SK-N-SH treated with all-trans-retinoic acid at 6 μM for 48 hours (cell line): ENCODE measurements at regions not wholly inside any gene's neighbourhood (a gene's known extent, or its start where the extent isn't known, plus 50 kb on each side); places are given as distances from the start of the nearest gene placed in this dataset.
A peak's percentile ranks its signal among the peaks of the same experiment; 100 is the strongest.

Source experiments
- ATAC-seq: fragments of 200-7000 bp; cut with Tn5 transposase; 3 replicates; pipeline ENCODE4 v1.9.1; 2020; ENCODE audit warnings: mild to moderate bottlenecking, moderate library complexity
- ARNTL ChIP-seq: fragments of 450-650 bp; formaldehyde crosslinking; IDR thresholded peaks from 2 replicates; pipeline ENCODE4 v1.5.0; 2020; ENCODE audit warnings: low read depth, mild to moderate bottlenecking, moderate library complexity, borderline replicate concordance
- BACH2 ChIP-seq: fragments of 250-450 bp; sonication (Bioruptor Pico); IDR thresholded peaks from 2 replicates; pipeline ENCODE4 v1.9.0; 2021; ENCODE audit warnings: mild to moderate bottlenecking, borderline replicate concordance
- CSDC2 ChIP-seq: fragments of 250-450 bp; sonication (Bioruptor Pico); IDR thresholded peaks from 2 replicates; pipeline ENCODE4 v1.5.0; 2020; ENCODE audit warnings: mild to moderate bottlenecking, moderate library complexity
- ESRRG ChIP-seq: fragments of 250-450 bp; sonication (Bioruptor Pico); IDR thresholded peaks from 2 replicates; pipeline ENCODE4 v1.6.1; 2021; ENCODE audit warnings: mild to moderate bottlenecking
- GLIS3 ChIP-seq: fragments of 250-450 bp; sonication (Bioruptor Pico); IDR thresholded peaks from 2 replicates; pipeline ENCODE4 v1.5.0; 2020; ENCODE audit warnings: mild to moderate bottlenecking, moderate library complexity
- ISL1 ChIP-seq: fragments of 250-450 bp; sonication (Bioruptor Pico); IDR thresholded peaks from 2 replicates; pipeline ENCODE4 v2.1.2; 2022; ENCODE audit warnings: mild to moderate bottlenecking, moderate library complexity
- OSR1 ChIP-seq: fragments of 250-450 bp; sonication (Bioruptor Pico); IDR thresholded peaks from 2 replicates; pipeline ENCODE4 v1.8.0; 2022; ENCODE audit warnings: moderate library complexity, mild to moderate bottlenecking, inconsistent platforms
- PPARA ChIP-seq: fragments of 250-450 bp; sonication (Bioruptor Pico); IDR thresholded peaks from 2 replicates; pipeline ENCODE4 v1.5.0; 2020; ENCODE audit warnings: mild to moderate bottlenecking, borderline replicate concordance
- RARB ChIP-seq: fragments of 250-450 bp; sonication (Bioruptor Pico); IDR thresholded peaks from 2 replicates; pipeline ENCODE4 v1.8.0; 2021; ENCODE audit warnings: mild to moderate bottlenecking, moderate library complexity
- TCF4 ChIP-seq: fragments of 250-450 bp; sonication (Bioruptor Pico); IDR thresholded peaks from 2 replicates; pipeline ENCODE4 v1.8.0; 2021; ENCODE audit warnings: mild to moderate bottlenecking, moderate library complexity, borderline replicate concordance
- TOX ChIP-seq: fragments of 250-450 bp; sonication (Bioruptor Pico); IDR thresholded peaks from 2 replicates; pipeline ENCODE4 v1.8.0; 2021; ENCODE audit warnings: mild to moderate bottlenecking, moderate library complexity, borderline replicate concordance
- ZC3H10 ChIP-seq: fragments of 250-450 bp; sonication (Bioruptor Pico); IDR thresholded peaks from 2 replicates; pipeline ENCODE4 v1.5.1; 2021; ENCODE audit warnings: mild to moderate bottlenecking, moderate library complexity
- ZFP3 ChIP-seq: fragments of 250-450 bp; sonication (Bioruptor Pico); IDR thresholded peaks from 2 replicates; pipeline ENCODE4 v1.5.0; 2020; ENCODE audit warnings: mild to moderate bottlenecking, moderate library complexity
- ZFP30 ChIP-seq: fragments of 450-650 bp; formaldehyde crosslinking; IDR thresholded peaks from 2 replicates; pipeline ENCODE4 v1.5.0; 2022; ENCODE audit warnings: mild to moderate bottlenecking, moderate library complexity
- ZNF565 ChIP-seq: fragments of 450-650 bp; formaldehyde crosslinking; conservative IDR thresholded peaks from 2 replicates; pipeline ENCODE4 v1.5.0; 2020; ENCODE audit warnings: low read depth, mild to moderate bottlenecking, moderate library complexity
- ZNF70 ChIP-seq: fragments of 450-650 bp; formaldehyde crosslinking; IDR thresholded peaks from 2 replicates; pipeline ENCODE4 v1.5.0; 2020; ENCODE audit warnings: mild to moderate bottlenecking, moderate library complexity
- ZNF8 ChIP-seq: fragments of 450-650 bp; formaldehyde crosslinking; IDR thresholded peaks from 2 replicates; pipeline ENCODE4 v1.5.0; 2020; ENCODE audit warnings: mild to moderate bottlenecking, moderate library complexity
- TF ChIP-seq, protein P1 (sequence below): fragments of 250-450 bp; sonication (Bioruptor Pico); IDR thresholded peaks from 2 replicates; pipeline ENCODE4 v1.8.0; 2021; ENCODE audit warnings: low read depth, mild to moderate bottlenecking, moderate library complexity, borderline replicate concordance
- TF ChIP-seq, protein P2 (sequence below): fragments of 250-450 bp; sonication (Bioruptor Pico); IDR thresholded peaks from 2 replicates; pipeline ENCODE4 v1.5.1; 2020; ENCODE audit warnings: low read depth, mild to moderate bottlenecking, moderate library complexity
- TF ChIP-seq, protein P3 (sequence below): fragments of 250-450 bp; sonication (Bioruptor Pico); IDR thresholded peaks from 2 replicates; pipeline ENCODE4 v1.8.0; 2020; ENCODE audit warnings: mild to moderate bottlenecking, moderate library complexity, borderline replicate concordance

DNA sequence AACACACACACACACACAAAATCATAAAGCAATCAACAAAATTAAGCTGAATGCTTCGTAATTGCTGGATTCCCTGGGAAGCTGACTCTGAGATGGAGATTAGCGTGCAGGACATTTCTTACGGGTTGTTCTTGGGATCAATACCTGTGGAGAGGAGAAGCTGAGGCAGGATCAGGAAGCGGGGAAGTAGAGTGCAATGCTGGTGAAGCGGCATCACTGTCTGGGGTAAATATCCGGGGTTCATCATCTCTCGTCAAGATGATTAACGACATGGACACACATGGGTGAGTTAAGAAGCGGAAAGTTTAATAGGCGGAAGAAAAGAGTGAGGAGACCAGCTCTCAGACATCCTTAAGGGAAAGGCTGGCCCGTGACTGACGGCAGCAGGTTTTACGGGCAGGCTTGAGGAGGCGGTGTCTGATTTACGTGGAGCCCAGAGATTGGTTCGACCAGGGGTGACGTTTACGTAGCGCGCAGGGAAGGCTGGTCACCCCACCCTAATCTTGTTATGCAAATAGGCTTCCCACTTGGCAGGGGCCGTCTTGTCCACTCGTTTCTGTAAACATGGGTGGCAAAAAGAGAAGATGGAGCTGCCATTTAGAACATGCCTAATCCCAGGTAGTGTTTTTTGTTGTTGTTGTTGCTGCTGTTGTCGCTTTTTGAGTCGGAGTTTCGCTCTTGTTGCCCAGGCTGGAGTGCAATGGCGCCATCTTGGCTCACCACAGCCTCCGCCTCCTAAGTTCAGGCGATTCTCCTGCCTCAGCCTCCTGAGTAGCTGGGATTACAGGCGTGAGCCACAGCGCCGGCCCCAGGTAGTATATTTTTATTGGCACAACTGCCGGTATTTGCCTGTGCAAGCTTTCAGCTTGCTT lies 135.6 kb upstream of the KCNJ15 start (continued):
- no peak for TF ChIP-seq ZNF70
- TF ChIP-seq ISL1 (CRISPR knock-in tag) = no peak
- TF ChIP-seq GLIS3 (CRISPR knock-in tag) = no peak
- no peak for TF ChIP-seq TOX (CRISPR knock-in tag)
- no peak for TF ChIP-seq RARB (CRISPR knock-in tag)
- no peak for TF ChIP-seq ZNF8 (CRISPR knock-in tag)
- no peak for TF ChIP-seq ESRRG (CRISPR knock-in tag)
- TF ChIP-seq CSDC2 = no peak
- no peak for TF ChIP-seq TCF4

DNA sequence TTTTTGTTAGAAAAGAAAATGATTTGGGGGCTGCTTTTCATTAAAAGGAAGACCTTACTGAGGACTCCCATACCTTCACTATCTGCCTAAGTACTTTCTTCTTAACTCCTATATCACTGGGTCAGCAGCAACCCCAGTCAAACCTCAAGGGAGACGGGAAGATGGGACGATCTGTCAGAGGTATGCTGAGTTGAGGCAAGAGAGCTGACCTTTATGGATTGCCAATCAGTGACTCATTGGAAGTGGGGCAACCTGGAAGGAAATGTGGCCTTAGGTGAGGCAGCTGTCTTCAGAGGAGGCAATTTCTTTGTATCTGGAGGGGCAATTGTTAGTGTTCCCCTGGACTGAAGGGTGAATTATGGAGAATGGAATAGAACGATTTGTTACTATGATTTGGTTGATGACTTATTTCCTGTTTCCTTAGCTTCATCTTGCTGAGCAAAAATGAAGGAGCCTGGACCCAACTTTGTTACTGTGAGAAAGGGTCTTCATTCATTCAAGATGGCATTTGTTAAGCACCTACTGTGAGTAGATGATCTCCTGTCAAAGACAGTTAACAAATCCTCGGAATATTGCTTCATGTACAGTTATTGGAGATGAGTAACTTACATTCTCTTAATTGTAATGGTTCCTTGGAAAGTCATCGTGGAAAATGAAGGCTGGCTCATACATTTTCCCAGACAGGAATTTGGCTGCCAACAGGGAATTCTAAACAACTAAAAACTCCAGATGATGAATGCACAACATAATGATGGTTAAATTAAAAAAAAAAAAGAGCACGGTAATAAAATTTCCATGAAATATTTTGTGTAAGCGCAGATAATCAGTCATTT lies 134.7 kb upstream of the KCNJ15 start:
- TF ChIP-seq CSDC2 = no peak
- TF ChIP-seq, protein P1, sequence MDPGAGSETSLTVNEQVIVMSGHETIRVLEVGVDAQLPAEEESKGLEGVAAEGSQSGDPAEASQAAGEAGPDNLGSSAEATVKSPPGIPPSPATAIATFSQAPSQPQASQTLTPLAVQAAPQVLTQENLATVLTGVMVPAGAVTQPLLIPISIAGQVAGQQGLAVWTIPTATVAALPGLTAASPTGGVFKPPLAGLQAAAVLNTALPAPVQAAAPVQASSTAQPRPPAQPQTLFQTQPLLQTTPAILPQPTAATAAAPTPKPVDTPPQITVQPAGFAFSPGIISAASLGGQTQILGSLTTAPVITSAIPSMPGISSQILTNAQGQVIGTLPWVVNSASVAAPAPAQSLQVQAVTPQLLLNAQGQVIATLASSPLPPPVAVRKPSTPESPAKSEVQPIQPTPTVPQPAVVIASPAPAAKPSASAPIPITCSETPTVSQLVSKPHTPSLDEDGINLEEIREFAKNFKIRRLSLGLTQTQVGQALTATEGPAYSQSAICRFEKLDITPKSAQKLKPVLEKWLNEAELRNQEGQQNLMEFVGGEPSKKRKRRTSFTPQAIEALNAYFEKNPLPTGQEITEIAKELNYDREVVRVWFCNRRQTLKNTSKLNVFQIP (CRISPR knock-in tag) = no peak
- TF ChIP-seq, all 23 proteins: peak for 0
- ATAC-seq = no peak

DNA sequence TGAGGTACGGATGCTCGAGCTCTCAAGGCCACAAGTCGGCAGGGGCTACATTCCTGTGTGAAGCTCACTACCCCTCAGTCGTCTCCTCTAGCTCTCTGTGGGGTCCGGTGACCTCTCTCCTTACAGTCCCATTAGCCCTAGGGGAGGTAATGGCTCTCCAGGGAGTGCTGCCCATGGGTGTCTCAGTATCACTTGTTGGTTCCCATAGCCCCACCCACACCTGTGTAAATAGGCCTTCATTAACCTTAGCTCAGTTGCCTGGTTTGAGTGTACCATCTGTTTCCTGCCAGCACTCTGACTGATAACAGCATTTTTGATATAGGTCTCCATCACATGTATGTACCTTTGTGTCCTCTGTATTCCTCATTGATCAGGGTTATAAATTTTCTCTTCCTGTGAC lies 133.2 kb upstream of the KCNJ15 start:
- ATAC-seq = no peak
- TF ChIP-seq, protein P2, sequence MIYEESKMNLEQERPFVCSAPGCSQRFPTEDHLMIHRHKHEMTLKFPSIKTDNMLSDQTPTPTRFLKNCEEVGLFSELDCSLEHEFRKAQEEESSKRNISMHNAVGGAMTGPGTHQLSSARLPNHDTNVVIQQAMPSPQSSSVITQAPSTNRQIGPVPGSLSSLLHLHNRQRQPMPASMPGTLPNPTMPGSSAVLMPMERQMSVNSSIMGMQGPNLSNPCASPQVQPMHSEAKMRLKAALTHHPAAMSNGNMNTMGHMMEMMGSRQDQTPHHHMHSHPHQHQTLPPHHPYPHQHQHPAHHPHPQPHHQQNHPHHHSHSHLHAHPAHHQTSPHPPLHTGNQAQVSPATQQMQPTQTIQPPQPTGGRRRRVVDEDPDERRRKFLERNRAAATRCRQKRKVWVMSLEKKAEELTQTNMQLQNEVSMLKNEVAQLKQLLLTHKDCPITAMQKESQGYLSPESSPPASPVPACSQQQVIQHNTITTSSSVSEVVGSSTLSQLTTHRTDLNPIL = no peak
- no peak for TF ChIP-seq ZNF70
- TF ChIP-seq ZNF565 (CRISPR knock-in tag) = no peak
- TF ChIP-seq ZFP3 (CRISPR knock-in tag) = no peak

DNA sequence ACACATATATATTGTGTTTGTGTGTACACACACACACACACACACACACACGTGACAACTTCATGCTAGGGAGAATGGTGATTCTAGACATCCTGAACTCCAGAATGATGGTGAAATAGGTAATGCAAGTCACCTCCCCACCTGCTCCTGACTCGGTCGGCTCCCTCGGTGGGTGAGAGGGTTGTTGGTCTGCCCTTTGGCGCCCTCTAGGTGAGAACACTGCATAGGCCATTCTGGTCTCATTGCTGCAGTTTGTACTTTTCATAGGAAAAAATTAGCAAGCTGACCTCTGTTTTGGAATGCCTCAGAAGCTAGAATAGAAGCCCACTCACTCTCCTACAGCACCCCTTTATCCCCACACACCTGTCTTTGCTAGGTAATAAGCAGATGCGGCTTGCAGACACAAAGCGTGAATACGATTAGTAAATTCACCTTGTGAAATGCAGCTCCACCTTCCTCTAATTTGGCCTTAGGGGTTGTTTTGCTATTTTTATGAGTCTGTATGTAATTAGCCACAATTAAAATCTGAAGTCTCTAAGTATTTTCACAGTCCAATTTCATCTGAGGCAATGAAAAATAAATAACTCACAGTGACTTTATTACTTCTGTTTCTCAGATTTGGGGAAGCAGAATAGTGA lies 130.0 kb upstream of the KCNJ15 start:
- TF ChIP-seq, protein P2 = no peak
- TF ChIP-seq BACH2 (no peak), ZNF565 (CRISPR knock-in tag) (no peak), ESRRG (CRISPR knock-in tag) (no peak), ZNF8 (CRISPR knock-in tag) (no peak)
- peak; percentile 96 for ATAC-seq

DNA sequence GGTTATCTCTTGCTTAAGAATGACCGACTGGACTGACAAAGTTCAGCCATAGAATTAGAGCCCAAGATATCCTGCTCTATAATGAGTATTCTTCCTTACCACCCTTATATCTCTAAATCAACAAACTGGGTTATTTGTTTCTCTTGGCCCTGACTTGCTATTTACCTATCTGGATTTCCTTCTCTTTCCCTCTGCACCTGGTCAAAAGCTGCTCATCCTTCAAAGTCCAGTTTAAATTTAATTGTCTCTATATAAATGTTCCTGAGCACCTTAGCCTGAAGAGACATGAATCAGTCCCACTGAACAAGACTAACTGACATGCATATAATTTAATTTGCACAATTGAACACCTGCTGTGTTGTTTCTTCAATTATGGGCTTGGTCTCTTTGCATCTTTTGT lies 127.1 kb upstream of the KCNJ15 start:
- TF ChIP-seq, protein P3, sequence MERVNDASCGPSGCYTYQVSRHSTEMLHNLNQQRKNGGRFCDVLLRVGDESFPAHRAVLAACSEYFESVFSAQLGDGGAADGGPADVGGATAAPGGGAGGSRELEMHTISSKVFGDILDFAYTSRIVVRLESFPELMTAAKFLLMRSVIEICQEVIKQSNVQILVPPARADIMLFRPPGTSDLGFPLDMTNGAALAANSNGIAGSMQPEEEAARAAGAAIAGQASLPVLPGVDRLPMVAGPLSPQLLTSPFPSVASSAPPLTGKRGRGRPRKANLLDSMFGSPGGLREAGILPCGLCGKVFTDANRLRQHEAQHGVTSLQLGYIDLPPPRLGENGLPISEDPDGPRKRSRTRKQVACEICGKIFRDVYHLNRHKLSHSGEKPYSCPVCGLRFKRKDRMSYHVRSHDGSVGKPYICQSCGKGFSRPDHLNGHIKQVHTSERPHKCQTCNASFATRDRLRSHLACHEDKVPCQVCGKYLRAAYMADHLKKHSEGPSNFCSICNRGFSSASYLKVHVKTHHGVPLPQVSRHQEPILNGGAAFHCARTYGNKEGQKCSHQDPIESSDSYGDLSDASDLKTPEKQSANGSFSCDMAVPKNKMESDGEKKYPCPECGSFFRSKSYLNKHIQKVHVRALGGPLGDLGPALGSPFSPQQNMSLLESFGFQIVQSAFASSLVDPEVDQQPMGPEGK = no peak
- TF ChIP-seq ZNF565 (CRISPR knock-in tag) (no peak), PPARA (CRISPR knock-in tag) (no peak), ARNTL (CRISPR knock-in tag) (no peak), ESRRG (CRISPR knock-in tag) (no peak), ZC3H10 (CRISPR knock-in tag) (no peak), RARB (CRISPR knock-in tag) (no peak), OSR1 (CRISPR knock-in tag) (no peak), TOX (CRISPR knock-in tag) (no peak), GLIS3 (CRISPR knock-in tag) (no peak), ZFP30 (CRISPR knock-in tag) (no peak)
- TF ChIP-seq, all 23 proteins: peak for 0
- ATAC-seq = no peak
